NCI-H524 treated with DMSO at 0.1 percent for 48 hours (cell line): ENCODE measurements at regions not wholly inside any gene's neighbourhood (a gene's known extent, or its start where the extent isn't known, plus 50 kb on each side); places are given as distances from the start of the nearest gene placed in this dataset.

ENCODE experiments used
- DNase-seq: peaks from one replicate; lab custom pipeline; 2025; lab: John Stamatoyannopoulos, UW

GRCh38 chr6:84525907-84526306 lies 238.5 kb downstream of the TBX18 start:
- DNase-seq, result no peak

DNA sequence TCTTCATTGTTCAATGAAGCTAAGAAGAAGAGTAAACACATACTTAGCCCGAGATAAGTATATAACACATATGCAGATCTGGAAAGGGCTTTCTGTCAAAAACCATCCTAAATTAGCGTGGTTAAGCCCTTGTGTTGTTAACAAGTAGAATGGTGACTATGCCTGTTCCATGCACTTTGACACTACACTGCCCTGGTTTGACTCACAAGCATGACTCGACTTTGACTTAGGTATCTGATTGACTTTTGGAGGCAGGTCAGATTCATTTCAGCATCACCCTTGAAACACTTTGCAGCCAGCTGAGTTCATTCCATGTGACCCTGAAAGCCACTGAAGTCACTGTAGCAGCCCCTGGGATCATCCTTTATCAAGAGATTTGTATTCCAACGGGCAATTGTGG lies 239.8 kb downstream of the TBX18 start:
- DNase-seq, result no peak

GRCh38 chr6:84522135-84522549 lies 242.3 kb downstream of the TBX18 start:
- no peak for DNase-seq

DNA sequence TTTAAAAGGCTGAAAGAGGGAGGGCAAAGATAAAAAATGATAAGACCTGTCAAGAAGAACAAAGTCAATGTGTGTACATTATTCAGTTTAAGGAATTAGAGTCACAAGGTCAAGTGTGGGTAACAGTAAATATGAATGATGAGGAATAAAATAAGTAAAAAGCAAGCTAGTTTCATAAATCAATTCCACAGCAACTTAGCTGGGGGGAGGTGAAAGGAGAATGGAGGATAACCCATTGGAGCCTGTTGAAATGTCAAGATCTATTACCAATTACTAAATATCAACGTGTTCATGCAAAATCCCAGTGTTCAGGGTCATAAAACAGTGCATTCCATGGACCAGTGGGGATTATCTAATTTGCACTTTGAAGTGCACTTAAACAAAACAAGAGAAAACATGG lies 242.9 kb downstream of the TBX18 start:
- DNase-seq, result no peak

DNA sequence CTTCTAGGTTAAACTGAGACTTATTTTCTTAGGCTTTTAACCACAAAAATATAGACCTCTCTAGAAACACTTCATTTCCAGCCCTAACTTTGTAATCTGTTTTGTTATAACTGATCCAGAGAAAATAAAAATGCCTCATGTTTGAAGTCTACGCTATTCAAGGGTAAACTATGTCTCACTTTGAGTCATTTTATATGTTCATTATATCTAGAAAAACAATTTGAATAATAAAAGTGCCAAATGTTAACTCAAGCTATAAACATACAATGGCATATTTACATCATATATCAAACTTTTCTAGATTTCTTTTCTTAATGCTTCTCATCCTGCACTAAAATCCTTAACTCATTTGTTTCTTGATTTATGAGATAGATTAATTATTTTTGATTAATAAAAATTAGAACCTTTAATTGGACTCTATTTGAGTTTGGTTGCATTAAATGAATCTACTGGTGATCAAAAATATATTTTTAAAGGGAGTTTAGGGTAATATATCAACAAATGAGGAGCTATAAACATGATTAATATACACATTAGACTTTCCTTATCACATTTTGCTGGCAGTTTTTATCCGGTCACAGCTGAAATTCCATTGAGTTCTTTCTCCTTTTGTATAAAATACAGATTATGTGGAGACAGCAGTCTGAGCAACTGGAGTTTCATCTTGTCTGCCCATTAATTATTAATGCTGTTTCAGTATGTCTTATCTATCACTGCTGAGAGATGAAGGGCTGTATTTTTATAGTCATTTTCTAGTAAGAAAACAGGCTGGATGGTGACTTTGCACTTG lies 246.5 kb downstream of the TBX18 start:
- no peak for DNase-seq

DNA sequence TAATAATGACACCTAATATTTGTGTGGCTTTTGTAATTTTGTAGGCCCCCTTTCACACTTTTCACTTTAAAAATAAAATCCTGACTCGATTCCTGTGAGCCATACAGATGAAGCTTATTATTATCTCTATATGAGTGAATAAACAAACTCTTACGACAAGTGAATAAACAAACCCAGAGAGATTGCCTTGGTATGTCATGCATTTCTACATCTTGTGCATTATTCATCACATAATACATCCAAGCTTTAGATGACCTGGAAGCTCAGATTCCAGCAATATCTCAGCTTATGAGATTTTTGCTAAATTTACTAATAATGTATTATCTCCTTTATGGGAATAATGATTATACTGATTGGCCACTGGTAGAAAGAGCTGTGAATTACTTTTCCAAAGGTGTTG lies 248.2 kb downstream of the TBX18 start:
- DNase-seq, result no peak

DNA sequence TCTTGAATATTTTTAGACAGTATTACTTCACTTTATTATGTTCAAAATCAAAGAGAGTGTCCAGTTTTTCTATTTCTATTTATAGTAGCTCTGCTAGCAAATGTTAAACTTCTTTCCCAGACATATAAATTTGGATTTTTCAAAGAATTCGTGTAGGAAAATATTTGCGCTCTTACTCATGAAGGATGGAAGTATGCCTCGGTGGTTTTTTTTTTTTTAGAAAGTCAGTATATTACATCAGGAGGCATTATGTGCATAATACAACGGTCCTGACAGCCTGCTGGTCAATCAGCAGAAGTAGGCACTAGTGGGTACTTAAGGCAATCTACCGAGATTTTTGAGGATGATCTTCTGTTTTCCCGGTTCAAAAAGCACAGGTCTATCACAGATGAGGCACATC lies 249.3 kb downstream of the TBX18 start:
- no peak for DNase-seq

DNA sequence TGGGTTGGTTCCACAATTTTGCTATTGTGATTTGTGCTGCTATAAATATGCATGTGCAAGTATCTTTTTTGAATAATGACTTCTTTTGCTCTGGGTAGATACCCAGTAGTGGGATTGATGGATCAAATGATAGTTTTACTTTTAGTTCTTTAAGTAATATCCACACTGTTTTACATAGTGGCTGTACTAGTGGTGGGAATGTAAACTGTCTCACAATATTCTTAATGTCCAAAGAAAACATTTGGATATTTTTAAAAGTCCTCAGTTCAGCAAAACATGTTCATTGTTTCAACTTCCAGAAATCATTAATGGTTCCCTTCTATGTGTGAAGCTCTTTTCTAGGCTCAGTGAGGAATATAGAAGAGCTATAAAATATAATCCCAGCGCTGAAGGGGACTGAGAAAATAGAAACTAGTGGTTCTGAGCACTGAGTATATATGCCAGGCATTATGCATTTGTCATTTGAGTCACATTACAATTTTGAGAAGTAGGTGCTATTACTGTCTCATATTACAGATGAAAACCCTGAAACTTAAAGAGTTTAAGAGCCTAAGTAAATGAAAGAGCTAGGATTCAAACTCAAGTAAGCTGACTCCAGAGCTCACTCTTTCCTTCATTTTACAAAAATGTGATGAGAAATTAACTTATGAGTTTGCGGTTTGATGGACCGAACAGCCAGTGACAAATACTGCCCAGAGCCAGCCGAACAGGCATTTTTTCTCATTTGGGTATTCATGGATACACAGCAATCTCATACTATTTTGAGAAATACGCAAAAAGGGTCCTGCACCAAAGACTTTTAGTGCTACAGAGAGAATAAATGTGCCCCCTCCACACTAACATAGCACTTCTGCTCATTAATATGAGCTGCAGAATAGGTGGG lies 250.1 kb downstream of the TBX18 start:
- no peak for DNase-seq

- no peak for DNase-seq
Observed at GRCh38 chr6:84512391-84512790, 252.0 kb downstream of the TBX18 start.

GRCh38 chr6:84511929-84512328 lies 252.5 kb downstream of the TBX18 start:
- no peak for DNase-seq

DNA sequence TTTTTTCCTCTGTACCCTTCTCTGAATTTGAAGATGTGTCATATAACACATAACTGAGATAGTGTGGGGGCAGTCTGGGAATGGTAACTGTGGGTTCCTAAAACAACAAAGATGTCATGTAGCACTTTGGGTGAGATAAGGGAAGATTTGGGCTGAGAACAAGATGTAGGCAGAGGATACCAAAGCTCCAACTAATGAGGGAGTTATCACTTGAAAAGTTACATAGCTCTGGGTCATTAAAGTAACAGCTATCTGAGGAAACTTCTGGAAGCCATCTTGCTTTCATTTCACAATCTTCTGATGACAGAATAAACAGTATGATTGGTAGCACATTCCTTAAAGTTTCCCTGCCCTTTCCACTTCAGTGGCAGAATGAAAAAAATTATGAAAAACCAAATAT lies 255.4 kb downstream of the TBX18 start:
- DNase-seq, result no peak

- no peak for DNase-seq
Observed at GRCh38 chr6:84508334-84508733, 256.1 kb downstream of the TBX18 start.

DNA sequence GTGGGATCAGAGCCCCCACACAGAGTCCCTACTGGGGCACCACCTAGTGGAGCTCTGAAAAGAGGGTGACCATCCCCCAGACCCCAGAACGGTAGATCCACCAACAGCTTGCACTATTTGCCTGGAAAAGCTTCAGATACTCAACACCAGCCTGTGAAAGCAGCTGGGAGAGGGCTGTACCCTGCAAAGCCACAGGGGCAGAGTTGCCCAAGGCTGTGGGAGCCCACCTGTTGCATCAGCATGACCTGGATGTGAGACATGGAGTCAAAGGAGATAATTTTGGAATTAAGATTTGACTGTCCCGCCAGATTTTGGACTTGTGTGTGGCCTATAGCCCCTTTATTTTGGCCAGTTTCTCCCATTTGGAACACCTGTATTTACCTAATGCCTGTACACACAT lies 260.4 kb downstream of the TBX18 start:
- DNase-seq, result no peak

GRCh38 chr6:84501315-84501714 lies 263.1 kb downstream of the TBX18 start:
- DNase-seq, result no peak

DNA sequence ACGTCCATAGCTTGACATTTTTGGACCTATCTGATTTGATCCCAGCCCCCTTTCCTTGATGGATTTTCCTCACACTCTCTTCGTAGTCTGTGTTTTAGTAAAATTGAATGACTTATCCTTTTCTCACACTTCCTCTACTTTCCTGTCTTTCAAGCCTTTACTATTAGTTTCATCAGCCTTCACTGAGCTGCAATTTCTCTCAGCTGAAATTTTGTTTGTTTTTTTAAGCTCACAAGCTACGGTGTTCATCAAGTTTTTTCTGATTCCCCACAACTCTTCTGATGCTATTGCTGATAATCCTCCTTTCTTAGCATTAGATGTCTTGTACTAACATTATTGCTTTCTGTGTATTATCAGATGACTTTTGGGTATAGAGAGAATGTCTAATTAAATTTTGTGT lies 263.7 kb downstream of the TBX18 start:
- no peak for DNase-seq

DNA sequence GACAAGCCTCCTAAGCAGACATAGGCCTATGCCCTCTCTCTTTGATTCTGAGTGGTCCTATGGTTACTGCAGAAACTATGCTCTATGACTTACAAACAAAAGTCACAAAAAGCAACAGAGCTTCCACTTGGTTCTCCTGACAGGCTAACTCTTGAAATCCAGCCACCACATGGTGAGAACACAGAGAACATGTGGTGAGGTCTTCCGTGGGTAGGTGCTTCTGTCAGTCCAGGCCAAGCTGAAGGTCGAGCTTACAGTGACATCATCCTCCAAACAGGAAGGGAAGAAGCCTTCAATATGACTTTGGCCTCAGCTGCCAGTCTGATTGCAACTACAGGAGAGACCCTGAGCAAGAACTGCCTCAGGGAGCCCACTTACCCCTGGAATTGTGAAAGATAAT lies 265.5 kb downstream of the TBX18 start:
- no peak for DNase-seq

DNA sequence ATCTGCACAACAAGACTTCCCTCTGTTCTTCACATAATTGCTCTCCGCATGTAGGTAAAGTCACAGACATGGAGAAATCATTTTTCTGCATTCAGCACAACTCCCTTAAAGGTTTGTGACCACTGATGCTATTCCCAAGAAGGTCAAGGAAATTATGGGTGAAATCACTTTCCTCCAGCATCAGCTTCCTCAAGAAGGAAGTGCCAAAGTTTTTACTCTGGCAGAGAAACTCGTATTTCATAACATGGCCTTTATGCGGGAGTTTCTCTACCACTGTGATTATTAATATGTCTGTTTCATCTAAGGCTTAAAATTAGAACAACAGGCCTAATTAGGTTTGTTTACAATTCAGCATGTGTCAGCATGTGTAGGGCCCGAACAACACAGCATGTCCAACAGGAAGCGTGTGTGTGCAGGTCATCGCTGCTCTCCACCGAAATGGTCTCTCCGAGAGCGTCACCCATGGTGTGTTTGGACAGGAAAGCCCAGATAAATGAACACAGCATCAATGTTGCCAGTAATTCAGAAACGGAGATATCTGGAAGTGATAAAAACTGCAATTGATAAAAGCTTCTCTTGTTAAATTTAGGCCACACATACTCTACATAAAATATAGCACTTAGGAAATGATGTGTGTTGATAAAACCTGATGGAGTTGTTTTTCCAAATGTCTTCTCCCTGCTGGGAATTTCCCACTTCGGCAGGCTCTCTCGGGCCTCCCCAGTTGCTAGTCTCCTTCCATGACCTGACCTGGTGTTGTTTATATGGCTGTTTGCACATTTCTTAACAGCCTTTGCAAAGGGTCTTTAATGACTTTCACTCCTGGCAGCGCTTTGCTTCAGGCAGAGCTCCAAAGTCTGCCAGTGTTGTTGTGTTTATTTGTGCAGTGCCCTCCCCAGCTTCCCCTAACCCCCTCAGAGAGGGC lies 265.1 kb upstream of the CEP162 start:
- DNase-seq, result no peak

- DNase-seq, result no peak
Observed at GRCh38 chr6:84489598-84489997, 262.2 kb upstream of the CEP162 start.

DNA sequence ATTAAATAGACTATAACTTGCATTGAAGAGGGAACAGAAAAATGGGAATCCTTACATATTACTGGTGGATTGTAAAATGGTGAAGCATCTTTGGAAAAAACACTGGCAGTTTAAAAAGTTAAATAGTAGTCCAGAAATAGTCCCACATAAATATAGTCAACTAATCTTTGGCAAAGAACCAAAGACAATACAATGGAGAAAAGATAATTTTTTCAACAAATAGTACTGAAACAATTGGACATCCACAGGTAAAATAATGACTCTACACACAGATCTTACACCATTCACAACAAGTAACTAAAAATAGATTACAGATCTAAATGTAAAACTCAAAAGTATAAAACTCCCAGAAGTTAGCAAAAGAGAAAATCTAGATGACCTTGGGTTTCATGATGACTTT lies 259.1 kb upstream of the CEP162 start:
- no peak for DNase-seq

DNA sequence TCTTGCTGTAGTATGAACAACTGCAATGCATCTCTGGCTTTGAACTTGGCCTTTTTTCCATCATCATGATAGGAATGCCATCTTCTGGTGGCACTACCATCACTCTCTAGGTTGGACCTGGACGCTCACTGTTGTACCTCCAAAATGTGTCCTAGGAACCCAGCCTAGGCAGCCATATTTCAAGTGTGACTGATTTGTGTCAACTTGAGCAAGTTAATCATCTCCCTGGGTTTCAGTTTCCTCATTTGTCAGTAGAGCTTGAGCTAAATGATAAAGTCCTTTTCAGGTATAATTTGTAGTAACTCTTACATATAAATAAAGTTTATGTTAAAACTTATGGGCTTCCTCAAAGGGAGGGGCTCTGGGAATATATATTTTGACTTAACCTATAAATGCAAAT lies 241.7 kb upstream of the CEP162 start:
- no peak for DNase-seq

- DNase-seq, result no peak
Observed at GRCh38 chr6:84467296-84467695, 239.9 kb upstream of the CEP162 start.

GRCh38 chr6:84466511-84466910 lies 239.1 kb upstream of the CEP162 start:
- DNase-seq, result no peak
